B cell (primary cell): ENCODE measurements at regions not wholly inside any gene's neighbourhood (a gene's known extent, or its start where the extent isn't known, plus 50 kb on each side); places are given as distances from the start of the nearest gene placed in this dataset.

Source experiments
- ATAC-seq: fragments of 200-7000 bp; cut with Tn5 transposase; one replicate; pipeline ENCODE4 v1.10.0; 2021; ENCODE audit warnings: low read depth, mild to moderate bottlenecking, moderate number of reproducible peaks, moderate library complexity
- CTCF ChIA-PET: fragments of 350-600 bp; sonication (Branson Sonifier 250); formaldehyde crosslinking; loops from one replicate; lab custom pipeline; 2021; ENCODE audit warnings: antibody characterized with exemption, inconsistent platforms; lab: Charles Lee
- POLR2A ChIA-PET: fragments of 350-600 bp; sonication (Branson Sonifier 250); formaldehyde crosslinking; loops from one replicate; lab custom pipeline; 2021; ENCODE audit warnings: antibody characterized with exemption; lab: Charles Lee
- DNase-seq: peaks from one replicate; pipeline ENCODE4 v3.0.0; 2013
- H2AFZ ChIP-seq: 2 replicates; pipeline ENCODE4 v1.6.1; 2012; ENCODE audit warnings: mild to moderate bottlenecking, low read depth, low read length; ENCODE audit not compliant: insufficient read depth, poor library complexity, severe bottlenecking
- H3K27ac ChIP-seq, 2 donors: 1 replicate in 1 of 2; 2 replicates in 1 of 2; pipeline ENCODE4 v1.5.1; 2012 to 2013; ENCODE audit warnings: low read length in 2 of 2, mild to moderate bottlenecking in 2 of 2, moderate library complexity in 1 of 2
- H3K27me3 ChIP-seq, 4 experiments: fragments of 200-600 bp in 1 of 4; sonication (generic) in 1 of 4; replicated peaks in 1 of 4; 1 replicate in 2 of 4; 2 replicates in 2 of 4; pipeline versions ENCODE4 v1.6.1 to v1.7.0; 2013 to 2016; ENCODE audit warnings: low read length in 3 of 4, mild to moderate bottlenecking in 2 of 4, mixed read lengths in 1 of 4, moderate library complexity in 1 of 4; ENCODE audit not compliant: insufficient read depth in 4 of 4, control insufficient read depth in 3 of 4; ENCODE audit errors: control extremely low read depth in 1 of 4
- H3K36me3 ChIP-seq, 2 experiments: replicated peaks in 1 of 2; 1 replicate in 1 of 2; 2 replicates in 1 of 2; pipeline versions ENCODE4 v1.6.1 to v1.7.1; 2013; ENCODE audit warnings: low read length in 1 of 2; ENCODE audit not compliant: insufficient read depth in 2 of 2, control insufficient read depth in 1 of 2; ENCODE audit errors: control extremely low read depth in 1 of 2, extremely low read depth in 1 of 2
- H3K4me1 ChIP-seq, 2 donors: fragments of 200-600 bp in 1 of 2; sonication (generic) in 1 of 2; 1 replicate in 1 of 2; 2 replicates in 1 of 2; pipeline versions ENCODE4 v1.5.1 to v1.6.1; 2013 to 2017; ENCODE audit warnings: low read length in 2 of 2; ENCODE audit not compliant: control insufficient read depth in 2 of 2, insufficient read depth in 2 of 2
- H3K4me2 ChIP-seq: replicated peaks from 2 replicates; pipeline ENCODE3; 2012; ENCODE audit warnings: mild to moderate bottlenecking, low read depth, low read length; ENCODE audit not compliant: poor library complexity, severe bottlenecking
- H3K4me3 ChIP-seq, 5 experiments: fragments of 200-600 bp in 1 of 5; sonication (generic) in 1 of 5; 1 replicate in 3 of 5; 2 replicates in 2 of 5; pipeline versions ENCODE4 v1.5.1 to v1.7.0; 2011 to 2016; ENCODE audit warnings: low read length in 4 of 5, mild to moderate bottlenecking in 4 of 5, low read depth in 2 of 5, control low read depth in 1 of 5, moderate library complexity in 1 of 5; ENCODE audit not compliant: insufficient read depth in 1 of 5; ENCODE audit errors: control extremely low read depth in 1 of 5, extremely low read depth in 1 of 5
- H3K79me2 ChIP-seq: fragments of 200-600 bp; sonication (generic); one replicate; pipeline ENCODE4 v1.6.0; 2016; ENCODE audit warnings: low read length; ENCODE audit not compliant: control insufficient read depth, insufficient read depth
- H3K9ac ChIP-seq: fragments of 200-600 bp; sonication (generic); 2 replicates; pipeline ENCODE4 v1.6.1; 2017; ENCODE audit warnings: mild to moderate bottlenecking, low read length, moderate library complexity
- H3K9me3 ChIP-seq, 3 donors: one replicate each; pipeline versions ENCODE4 v1.6.1 to v1.7.1; 2013; ENCODE audit warnings: low read length in 2 of 3; ENCODE audit not compliant: control insufficient read depth in 2 of 3, insufficient read depth in 1 of 3; ENCODE audit errors: control extremely low read depth in 1 of 3
- H4K20me1 ChIP-seq: 2 replicates; pipeline ENCODE4 v1.6.0; 2012; ENCODE audit warnings: mild to moderate bottlenecking, low read length; ENCODE audit not compliant: insufficient read depth, control insufficient read depth, poor library complexity, severe bottlenecking
- H3K27ac Mint-ChIP-seq: one replicate; pipeline ENCODE4 v1.8.0; 2021; ENCODE audit warnings: mixed read lengths
- H3K27me3 Mint-ChIP-seq: one replicate; pipeline ENCODE4 v1.8.0; 2021; ENCODE audit warnings: mixed read lengths
- H3K4me1 Mint-ChIP-seq: one replicate; pipeline ENCODE4 v1.8.0; 2021; ENCODE audit warnings: mixed read lengths
- H3K4me3 Mint-ChIP-seq: one replicate; pipeline ENCODE4 v1.8.0; 2021; ENCODE audit warnings: mixed read lengths
- H3K9me3 Mint-ChIP-seq: one replicate; pipeline ENCODE4 v1.8.0; 2022; ENCODE audit warnings: mixed read lengths; ENCODE audit not compliant: insufficient read depth
- CTCF ChIP-seq: fragments of 200-600 bp; IDR thresholded peaks from one replicate; pipeline ENCODE4 v1.8.0; 2022; ENCODE audit warnings: antibody characterized with exemption, mild to moderate bottlenecking
- EZH2 ChIP-seq: IDR thresholded peaks from 2 replicates; pipeline ENCODE4 v1.6.1; 2012; ENCODE audit warnings: borderline replicate concordance, low read depth, mild to moderate bottlenecking, moderate library complexity, low read length; ENCODE audit not compliant: insufficient read depth, poor library complexity, severe bottlenecking
- WGBS: methylation state at CpG from one replicate; pipeline ENCODE4 v1.1.5; 2013; ENCODE audit warnings: missing lambda C conversion rate; ENCODE audit not compliant: insufficient coverage; 5-methylcytosine and 5-hydroxymethylcytosine counted together
- intact Hi-C: fragments of 100-400 bp; cut with micrococcal nuclease; formaldehyde crosslinking; loops from one replicate; pipeline ENCODE4 v1.10.0; 2022

- 43% methylated on average over 1 of the region's 4 CpGs for whole genome bisulfite sequencing
- no peaks in the 10 kb centered on the region for H3K27me3 Mint-ChIP-seq
- no peak overlapping the region for H3K27ac Mint-ChIP-seq
- no peaks in the 10 kb centered on the region for H3K9me3 ChIP-seq
- H3K27ac ChIP-seq = no peak overlapping the region
- no peaks in the 10 kb centered on the region for H3K79me2 ChIP-seq
- no peak for TF ChIP-seq CTCF
- TF ChIP-seq EZH2 = no peak
- no peaks in the 10 kb centered on the region for H3K4me1 ChIP-seq
- DNase-seq = no peak
- no peak for ATAC-seq
- ChIA-PET POLR2A (no interaction called here), CTCF (no interaction called here)
- no peaks in the 10 kb centered on the region for H3K27me3 ChIP-seq
- no peak overlapping the region for H2AFZ ChIP-seq
- intact Hi-C loops = no loop called here
- H3K36me3 ChIP-seq = no peaks in the 10 kb centered on the region
- H3K9me3 Mint-ChIP-seq = peaks cover 5% of the 10 kb centered on the region
- H3K4me3 ChIP-seq = no peak overlapping the region
- no peak overlapping the region for H3K9ac ChIP-seq
- no peak overlapping the region for H3K4me2 ChIP-seq
- H4K20me1 ChIP-seq = no peaks in the 10 kb centered on the region
- no peaks in the 10 kb centered on the region for H3K4me1 Mint-ChIP-seq
- H3K4me3 Mint-ChIP-seq = no peak overlapping the region
Measured at GRCh38 chr5:175129121-175129520, 314.9 kb downstream of the DRD1 start.

- no peak overlapping the region for H3K4me3 Mint-ChIP-seq
- Histone ChIP-seq H3K27me3 (no peaks in the 10 kb centered on the region), H3K27ac (no peak overlapping the region), H3K4me2 (no peak overlapping the region), H4K20me1 (no peaks in the 10 kb centered on the region), H3K9me3 (peaks cover 0 to 3% (median 0%) of the 10 kb centered on the region in 3 donors), H3K4me3 (no peak overlapping the region), H3K79me2 (no peaks in the 10 kb centered on the region), H3K4me1 (no peaks in the 10 kb centered on the region), H3K36me3 (no peaks in the 10 kb centered on the region), H3K9ac (no peak overlapping the region), H2AFZ (no peak overlapping the region)
- ChIA-PET CTCF (no interaction called here), POLR2A (no interaction called here)
- H3K27ac Mint-ChIP-seq = no peak overlapping the region
- no peaks in the 10 kb centered on the region for H3K4me1 Mint-ChIP-seq
- no peaks in the 10 kb centered on the region for H3K27me3 Mint-ChIP-seq
- no peak for DNase-seq
- WGBS = 89% methylated on average over 2 of the region's 5 CpGs
- TF ChIP-seq EZH2 = no peak
- TF ChIP-seq CTCF = no peak
- H3K9me3 Mint-ChIP-seq = no peaks in the 10 kb centered on the region
- no peak for ATAC-seq
- intact Hi-C loops = no loop called here
Measured at GRCh38 chr5:175124821-175125220, 319.2 kb downstream of the DRD1 start.
